ENCODE measurements at regions not wholly inside any gene's neighbourhood (a gene's known extent, or its start where the extent isn't known, plus 50 kb on each side); places are given as distances from the start of the nearest gene placed in this dataset.

GRCh38 chr11:35084817-35085440 is 54.0 kb upstream of the CD44 start:
- TF ChIP-seq CTCF (IDR thresholded peaks at IDR 0.05 in 8 of 11, conservative IDR thresholded peaks at IDR 0.05 in 3 of 11) (no peak), POLR2AphosphoS5 (IDR thresholded peaks at IDR 0.05) (no peak), POLR2A (IDR thresholded peaks at IDR 0.05) (no peak)

All from spleen (tissue), 7 donors.